Hematopoietic multipotent progenitor cell treated with erythropoietin and hydrocortisone succinate and interleukin-3 and kit ligand, for 4 days (in vitro differentiated cells): ENCODE measurements at regions not wholly inside any gene's neighbourhood (a gene's known extent, or its start where the extent isn't known, plus 50 kb on each side); places are given as distances from the start of the nearest gene placed in this dataset.
A peak's percentile ranks its signal among the peaks of the same experiment; 100 is the strongest.

Experiments used
- DNase-seq: peaks from one replicate; pipeline ENCODE4 v3.0.0-alpha.2; 2015

DNA sequence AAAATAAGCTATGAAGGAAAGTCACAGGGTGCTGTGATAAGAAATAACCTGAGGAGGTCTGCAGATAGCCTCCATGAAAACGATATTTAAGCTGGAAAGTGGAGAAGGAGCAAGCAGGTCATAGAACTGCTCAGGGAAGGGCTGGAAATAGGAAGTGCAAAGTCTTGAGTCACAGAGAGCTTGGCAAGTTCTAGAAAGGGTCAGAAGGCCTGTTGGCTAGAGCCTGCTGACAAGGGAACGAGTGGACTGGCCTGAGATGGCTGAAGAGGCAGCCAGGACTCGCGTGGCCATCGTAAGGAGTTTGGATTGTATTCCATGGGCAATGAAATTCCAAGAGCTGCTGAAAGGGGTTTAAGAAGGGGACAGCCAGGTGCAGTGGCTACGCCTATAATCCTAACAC, 64.7 kb upstream of the IL12A start:
- no peak for DNase-seq

DNA sequence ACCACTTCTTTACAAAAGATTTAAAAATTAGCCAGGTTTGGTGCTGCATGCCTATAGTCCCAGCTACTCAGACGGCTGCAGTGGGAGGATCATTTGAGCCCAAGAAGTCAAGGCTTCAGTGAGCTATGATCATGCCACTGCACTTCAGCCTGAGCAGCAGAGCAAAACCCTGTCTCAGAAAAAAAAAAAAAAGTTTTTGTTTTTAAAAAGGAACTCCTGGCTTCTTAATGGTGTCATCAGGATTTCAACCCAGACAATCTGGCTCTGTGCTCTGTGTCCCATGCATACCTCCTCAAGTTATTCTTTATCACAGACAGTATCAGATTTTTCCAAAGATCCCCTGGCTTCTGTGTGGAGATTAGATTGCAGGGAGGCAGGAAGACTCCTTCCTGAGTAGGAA, 64.2 kb upstream of the IL12A start:
- no peak for DNase-seq

DNA sequence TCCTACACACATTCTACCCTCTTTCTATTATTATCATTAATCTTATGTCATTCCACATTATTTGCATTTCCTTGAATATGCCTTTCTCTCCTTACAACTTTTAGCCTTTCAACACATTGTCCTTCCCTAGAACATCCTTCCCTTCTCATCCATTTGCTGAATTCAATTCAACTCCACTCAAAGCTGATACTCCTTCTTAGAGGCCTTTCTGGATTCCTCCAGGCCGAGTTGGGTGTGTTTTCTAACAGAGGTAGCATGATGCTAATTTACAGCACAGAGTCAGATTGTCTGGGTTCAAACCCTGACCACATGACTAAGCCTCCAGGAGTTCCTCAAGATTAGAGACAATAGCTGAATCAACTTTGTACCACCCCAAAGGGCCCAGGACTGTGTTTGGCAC, 63.4 kb upstream of the IL12A start:
- no peak for DNase-seq

DNA sequence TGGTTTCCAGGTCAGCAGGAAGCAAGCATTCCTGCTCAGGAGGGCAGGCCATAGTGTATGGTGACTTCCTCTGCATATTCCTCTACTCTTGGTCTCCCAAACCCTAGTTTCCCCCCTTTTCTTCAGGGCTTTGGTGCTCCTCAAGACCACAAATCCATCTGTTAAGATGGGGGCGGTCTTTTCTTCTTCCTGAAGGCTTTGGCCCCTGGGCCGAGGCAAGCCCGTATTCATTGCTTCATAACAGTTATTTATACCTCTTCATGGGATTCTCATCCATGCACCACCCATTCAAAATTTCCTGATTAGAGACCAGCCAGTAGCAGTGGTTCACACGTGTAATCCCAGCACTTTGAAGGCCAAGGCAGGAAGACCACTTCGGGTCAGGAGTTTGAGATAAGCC, 62.1 kb upstream of the IL12A start:
- DNase-seq: no peak

DNA sequence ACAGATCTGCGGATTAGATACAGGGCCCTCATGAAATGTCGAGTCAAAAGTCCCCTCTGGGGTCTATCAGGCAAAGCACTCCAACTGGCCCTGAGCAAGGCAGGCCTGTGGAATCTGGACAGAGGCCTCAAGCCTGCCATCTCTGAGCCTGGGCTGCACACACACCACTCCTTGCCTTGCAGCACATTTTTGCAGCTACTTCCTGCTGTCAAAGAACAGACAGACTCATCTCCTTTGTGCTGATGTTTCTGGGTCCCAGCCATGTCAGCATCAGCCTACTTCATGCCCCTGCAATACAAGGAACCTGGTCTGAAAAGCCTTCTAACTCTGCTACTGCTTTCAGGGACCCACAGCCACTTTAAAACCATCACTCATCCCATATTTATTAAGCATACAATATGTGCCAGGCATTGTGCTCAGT, 60.6 kb upstream of the IL12A start:
- no peak for DNase-seq

DNA sequence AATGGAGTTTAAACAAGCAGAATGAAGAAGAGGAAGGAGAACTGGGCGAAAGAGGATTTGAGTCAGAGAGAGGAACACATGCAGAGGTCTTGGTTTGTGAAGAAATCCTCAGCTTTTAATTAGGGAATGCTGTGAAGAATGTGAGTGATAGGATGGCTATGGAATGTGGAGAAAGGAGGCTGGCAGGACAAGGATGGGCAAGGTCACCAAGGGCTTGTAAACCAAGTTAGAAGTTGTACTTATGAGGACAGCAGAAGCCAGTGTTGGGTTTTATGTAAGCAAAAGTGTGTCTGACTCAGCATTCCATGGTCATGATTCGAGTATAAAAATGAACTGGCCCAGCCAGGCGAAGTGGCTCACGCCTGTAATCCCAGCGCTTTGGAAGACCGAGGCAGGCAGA, 60.0 kb upstream of the IL12A start:
- DNase-seq: no peak

DNA sequence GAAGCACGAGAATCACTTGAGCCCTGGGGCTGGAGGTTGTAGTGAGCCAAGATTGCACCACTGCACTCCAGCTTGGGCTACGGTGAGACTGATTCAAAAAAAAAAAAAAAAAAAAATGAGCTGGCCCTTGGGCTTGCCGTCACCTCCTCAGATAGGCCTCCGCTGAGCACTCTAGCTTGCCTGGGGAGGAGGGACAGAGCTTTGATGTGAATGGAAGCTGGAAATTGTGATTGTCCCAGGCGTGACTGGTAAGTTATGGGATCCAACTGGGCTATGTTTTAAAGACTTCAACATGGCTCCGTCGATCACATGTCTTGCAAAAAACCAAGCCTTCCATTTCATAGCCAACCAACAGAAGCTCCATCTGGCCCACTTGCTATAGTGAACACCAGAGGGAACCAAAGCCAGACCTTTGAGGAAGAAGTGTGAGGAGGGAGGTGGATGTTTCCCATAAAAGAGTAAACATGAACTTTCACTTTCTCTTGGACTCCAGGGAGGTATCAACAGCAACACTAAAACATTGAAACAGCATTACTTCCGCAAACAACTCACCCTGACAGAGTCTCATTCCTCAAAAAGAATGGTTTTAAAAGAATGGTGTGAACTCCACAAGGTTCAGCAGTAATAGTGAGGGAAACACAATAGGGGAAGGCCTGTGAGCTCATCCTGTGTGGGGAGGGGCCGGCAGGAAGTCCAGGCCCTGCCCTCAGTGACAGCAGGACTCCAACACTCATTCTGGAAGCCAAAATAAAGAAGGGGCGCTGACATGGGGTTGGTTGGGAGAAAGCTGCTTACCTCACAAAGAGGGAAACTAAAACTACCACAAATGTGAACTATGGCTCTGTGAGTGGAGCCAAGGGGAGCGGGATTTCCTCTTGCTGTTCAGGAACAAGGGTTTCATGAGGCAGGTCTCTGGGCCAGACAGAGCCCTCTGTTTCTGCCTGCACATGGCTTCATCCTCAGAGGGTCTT, 59.2 kb upstream of the IL12A start:
- DNase-seq: peak; percentile 88

DNA sequence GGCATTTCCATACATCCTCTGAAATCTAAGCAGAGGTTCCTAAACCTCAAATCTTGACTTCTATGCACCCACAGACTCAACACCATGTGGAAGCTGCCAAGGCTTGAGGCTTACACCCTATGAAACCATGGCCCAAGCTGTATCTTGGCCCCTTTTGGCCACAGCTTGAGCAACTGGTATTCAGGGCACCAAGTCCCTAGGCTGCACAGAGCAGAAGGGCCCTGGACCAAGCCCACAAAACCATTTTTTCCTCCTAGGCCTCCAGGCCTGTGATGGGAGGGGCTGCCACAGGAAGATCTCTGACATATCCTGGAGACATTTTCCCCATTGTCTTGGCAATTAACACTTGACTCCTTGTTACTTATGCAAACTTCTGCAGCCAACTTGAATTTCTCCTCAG, 54.4 kb upstream of the IL12A start:
- DNase-seq: no peak

DNA sequence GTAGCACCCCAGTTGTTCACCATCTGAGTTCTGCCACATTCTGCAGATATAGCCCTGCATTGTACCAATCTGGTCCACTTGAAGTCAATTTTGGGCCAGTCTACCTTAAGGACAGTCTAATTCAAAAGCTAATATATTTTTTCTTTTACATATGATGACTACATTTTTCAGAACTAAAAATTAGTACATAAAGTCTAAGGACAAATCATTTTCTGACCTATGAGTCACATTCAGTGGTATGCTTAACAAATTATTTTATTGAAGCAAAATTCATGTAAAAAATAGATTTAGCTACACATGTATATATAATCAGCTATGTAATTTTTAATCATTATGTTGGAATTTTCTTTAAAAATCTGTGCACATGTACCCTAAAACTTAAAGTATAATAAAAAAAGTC, 52.1 kb upstream of the IL12A start:
- DNase-seq: no peak

DNA sequence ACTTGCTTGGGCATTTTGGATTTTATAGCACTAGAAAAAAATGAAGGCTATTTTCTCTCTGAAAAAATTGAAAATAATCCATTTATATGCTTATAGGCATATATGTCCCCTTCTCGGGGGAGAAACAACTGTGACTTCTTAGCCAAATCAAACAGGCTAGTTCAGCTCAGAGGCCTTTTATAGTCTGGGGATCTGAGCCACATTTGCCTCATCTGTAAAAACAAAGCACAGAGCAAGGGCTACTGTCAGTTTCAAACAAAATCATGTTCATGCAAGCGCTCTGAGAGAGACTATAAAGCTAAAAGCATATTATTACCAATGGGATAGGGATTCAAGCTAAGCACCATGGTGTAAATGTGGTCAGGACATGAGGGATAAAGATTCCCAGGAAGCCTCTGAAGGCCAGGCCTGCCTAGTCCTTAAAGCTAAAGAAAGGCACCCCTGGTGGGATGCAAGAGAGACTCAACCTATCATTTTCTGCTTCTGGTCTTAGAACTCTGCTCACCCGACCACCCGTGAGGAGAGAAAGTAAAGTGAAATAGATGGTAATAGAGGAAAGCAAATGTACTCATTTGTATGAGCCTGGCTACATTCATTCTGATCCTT, 51.0 kb upstream of the IL12A start:
- DNase-seq: no peak

DNA sequence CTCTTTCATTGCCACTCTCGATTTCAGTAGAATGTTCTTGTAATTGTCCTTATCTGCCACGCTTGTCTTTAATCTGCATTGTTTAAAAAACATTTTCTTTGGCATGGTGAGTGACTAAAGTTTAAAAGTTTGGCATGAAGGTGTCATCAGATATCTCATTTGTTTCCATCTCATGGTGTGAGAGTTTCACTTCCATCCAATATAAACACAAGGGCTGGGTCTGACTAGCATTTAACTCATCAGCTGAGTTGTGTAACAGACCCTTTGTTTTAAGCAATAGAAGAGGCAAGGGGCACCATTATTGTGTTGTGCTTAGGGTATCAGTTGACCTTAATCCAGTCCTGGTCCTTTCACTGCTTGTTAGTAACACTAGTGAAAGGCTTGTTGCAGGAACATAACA, 49.9 kb upstream of the IL12A start:
- DNase-seq: no peak
